Endothelial cell of umbilical vein (primary cell): ENCODE measurements at regions not wholly inside any gene's neighbourhood (a gene's known extent, or its start where the extent isn't known, plus 50 kb on each side); places are given as distances from the start of the nearest gene placed in this dataset.
A peak's percentile ranks its signal among the peaks of the same experiment; 100 is the strongest.

ENCODE experiments used
- BruUV-seq: library from RNA; stranded (reverse); fragments of 400-500 nt; replicated peaks from 2 replicates; lab custom pipeline; 2021; lab: Mats Ljungman, UMichigan
- CTCF ChIA-PET: fragments of 300-600, 350-600 bp; sonication (Branson Sonifier 250); formaldehyde crosslinking; loops from one replicate; lab custom pipeline; 2021; ENCODE audit warnings: antibody characterized with exemption, inconsistent platforms; lab: Charles Lee
- POLR2A ChIA-PET: fragments of 300-600, 350-600 bp; sonication (Branson Sonifier 250); formaldehyde crosslinking; loops from one replicate; lab custom pipeline; 2021; ENCODE audit warnings: antibody characterized with exemption, inconsistent platforms; lab: Charles Lee
- DNase-seq: peaks from one replicate; pipeline ENCODE4 v3.0.0-alpha.2; 2011; ENCODE audit warnings: low read depth, low spot score
- FAIRE-seq: peaks from 2 replicates; lab custom pipeline; 2011; peaks lifted over from hg19 to GRCh38; lab: Jason Lieb, UNC
- H2AFZ ChIP-seq: 2 replicates; pipeline ENCODE4 v1.6.0; 2012; ENCODE audit warnings: low read depth, low read length, control low read depth, inconsistent platforms
- H3K27ac ChIP-seq: 2 replicates; pipeline ENCODE4 v1.5.1; 2011; ENCODE audit warnings: low read depth, mild to moderate bottlenecking, control low read depth, low read length, moderate library complexity; ENCODE audit not compliant: insufficient read depth
- H3K27me3 ChIP-seq, 2 experiments: 2 replicates each; pipeline versions ENCODE4 v1.6.0 to v1.6.1; 2011; ENCODE audit warnings: low read length in 2 of 2, mixed read lengths in 1 of 2; ENCODE audit not compliant: control insufficient read depth in 2 of 2, insufficient read depth in 2 of 2
- H3K36me3 ChIP-seq, 2 experiments: 2 replicates in 1 of 2; 3 replicates in 1 of 2; pipeline ENCODE4 v1.5.1; 2011; ENCODE audit warnings: low read length in 2 of 2, mild to moderate bottlenecking in 1 of 2, moderate library complexity in 1 of 2; ENCODE audit not compliant: control insufficient read depth in 2 of 2, insufficient read depth in 2 of 2; ENCODE audit errors: extremely low read depth in 1 of 2
- H3K4me1 ChIP-seq: 3 replicates; pipeline ENCODE4 v1.5.1; 2011; ENCODE audit warnings: mild to moderate bottlenecking, low read length; ENCODE audit not compliant: control insufficient read depth, insufficient read depth; ENCODE audit errors: extremely low read depth
- H3K4me2 ChIP-seq: 2 replicates; pipeline ENCODE4 v1.6.1; 2011; ENCODE audit warnings: low read length, control low read depth, mixed read lengths; ENCODE audit not compliant: insufficient read depth
- H3K4me3 ChIP-seq, 3 experiments: fragments of 200-600 bp in 1 of 3; sonication (generic), shearing (Covaris generic) in 1 of 3; replicated peaks in 1 of 3; 2 replicates each; pipeline ENCODE4 v1.5.1; 2011 to 2016; ENCODE audit warnings: control low read depth in 3 of 3, low read length in 3 of 3, mild to moderate bottlenecking in 2 of 3, inconsistent platforms in 1 of 3, low read depth in 1 of 3, moderate library complexity in 1 of 3; ENCODE audit not compliant: insufficient read depth in 1 of 3
- H3K79me2 ChIP-seq: 2 replicates; pipeline ENCODE4 v1.6.0; 2012; ENCODE audit warnings: low read length, inconsistent platforms; ENCODE audit not compliant: control insufficient read depth, insufficient read depth
- H3K9ac ChIP-seq: replicated peaks from 2 replicates; pipeline ENCODE3; 2011; ENCODE audit warnings: low read length, control low read depth; ENCODE audit not compliant: insufficient read depth; ENCODE audit errors: extremely low read depth
- H3K9me1 ChIP-seq: replicated peaks from 3 replicates; pipeline ENCODE4 v1.6.0; 2011; ENCODE audit warnings: mild to moderate bottlenecking, low read length; ENCODE audit not compliant: control insufficient read depth, insufficient read depth; ENCODE audit errors: extremely low read depth
- H3K9me3 ChIP-seq: replicated peaks from 2 replicates; pipeline ENCODE4 v1.5.1; 2012; ENCODE audit warnings: low read length, inconsistent platforms; ENCODE audit not compliant: control insufficient read depth, insufficient read depth
- H4K20me1 ChIP-seq: replicated peaks from 2 replicates; pipeline ENCODE3; 2011; ENCODE audit warnings: mild to moderate bottlenecking, low read length; ENCODE audit not compliant: control insufficient read depth, insufficient read depth; ENCODE audit errors: extremely low read depth
- GATA2 ChIP-seq: IDR thresholded peaks from 2 replicates; pipeline ENCODE4 v1.7.0; 2011; ENCODE audit warnings: low read depth, mild to moderate bottlenecking, moderate library complexity, mixed read lengths, low read length; ENCODE audit not compliant: insufficient read length, insufficient read depth
- MYC ChIP-seq: IDR thresholded peaks from one replicate; pipeline ENCODE4 v1.6.1; 2011; ENCODE audit warnings: mild to moderate bottlenecking, low read depth, low read length
- POLR2AphosphoS5 ChIP-seq: IDR thresholded peaks from 2 replicates; pipeline ENCODE4 v1.6.1; 2012; ENCODE audit warnings: low read depth, mild to moderate bottlenecking, control low read depth, low read length, moderate library complexity; ENCODE audit not compliant: insufficient read depth
- dilution Hi-C: fragments of 300-500 bp; cut with MboI; formaldehyde crosslinking; loops from one replicate; pipeline ENCODE4 v1.15.0; 2019; ENCODE audit warnings: low sequenced_read_pairs; ENCODE audit not compliant: extremely low pct_ligation_motif_present
- intact Hi-C: fragments of 100-400 bp; cut with micrococcal nuclease; formaldehyde crosslinking; loops from one replicate; pipeline ENCODE4 v1.10.0; 2022

GRCh38 chr3:80096909-80097308, 329.1 kb upstream of the ROBO1 start:
- dilution Hi-C loops = no loop called here

GRCh38 chr3:80094589-80094988, 326.8 kb upstream of the ROBO1 start:
- no peaks in the 10 kb centered on the region for H3K4me1 ChIP-seq
- H3K36me3 ChIP-seq = no peaks in the 10 kb centered on the region
- H3K9ac ChIP-seq = no peak overlapping the region
- H3K4me2 ChIP-seq = no peak overlapping the region
- DNase-seq (no peak), FAIRE-seq (no peak)
- H3K4me3 ChIP-seq = no peak overlapping the region
- intact Hi-C loops = no loop called here
- peak overlapping the region; percentile 20 for H2AFZ ChIP-seq
- no peaks in the 10 kb centered on the region for H3K27me3 ChIP-seq
- CTCF ChIA-PET = no interaction called here
- no TSS peak for BruUV-seq
- POLR2A ChIA-PET = no interaction called here
- H3K27ac ChIP-seq = no peak overlapping the region
- H3K79me2 ChIP-seq = no peaks in the 10 kb centered on the region
- H3K9me1 ChIP-seq = no peaks in the 10 kb centered on the region
- dilution Hi-C loops = no loop called here
- TF ChIP-seq POLR2AphosphoS5 = no peak
- H3K9me3 ChIP-seq = no peaks in the 10 kb centered on the region
- H4K20me1 ChIP-seq = no peaks in the 10 kb centered on the region

More at GRCh38 chr3:80096909-80097308, 329.1 kb upstream of the ROBO1 start:
- no peak overlapping the region for H3K4me3 ChIP-seq
- ChIA-PET CTCF (interaction anchor here (1.2 to 2.7 kb wide), 2 partner anchors 11 to 17 kb away, joined by 3 to 7 read pairs; no protein-coding TSS in a partner anchor), POLR2A (no interaction called here)
- no peak overlapping the region for H3K9ac ChIP-seq
- no peak overlapping the region for H2AFZ ChIP-seq
- no peak for DNase-seq
- no peaks in the 10 kb centered on the region for H4K20me1 ChIP-seq
- no peak for FAIRE-seq
- H3K4me1 ChIP-seq = no peaks in the 10 kb centered on the region
- H3K27me3 ChIP-seq = no peaks in the 10 kb centered on the region
- no peaks in the 10 kb centered on the region for H3K9me1 ChIP-seq
- BruUV-seq = no TSS peak
- no peaks in the 10 kb centered on the region for H3K36me3 ChIP-seq
- TF ChIP-seq MYC (no peak), GATA2 (no peak)
- H3K9me3 ChIP-seq = no peaks in the 10 kb centered on the region
- H3K4me2 ChIP-seq = no peak overlapping the region
- H3K79me2 ChIP-seq = no peaks in the 10 kb centered on the region
- H3K27ac ChIP-seq = no peak overlapping the region
- intact Hi-C loops = no loop called here
